HG03103 (cell line): ENCODE measurements at regions not wholly inside any gene's neighbourhood (a gene's known extent, or its start where the extent isn't known, plus 50 kb on each side); places are given as distances from the start of the nearest gene placed in this dataset.

Experiments used
- ATAC-seq: cut with Tn5 transposase; IDR thresholded peaks from one replicate; pipeline ENCODE4 v1.9.1; 2021; ENCODE audit warnings: low read depth; ENCODE audit not compliant: unreplicated experiment

DNA sequence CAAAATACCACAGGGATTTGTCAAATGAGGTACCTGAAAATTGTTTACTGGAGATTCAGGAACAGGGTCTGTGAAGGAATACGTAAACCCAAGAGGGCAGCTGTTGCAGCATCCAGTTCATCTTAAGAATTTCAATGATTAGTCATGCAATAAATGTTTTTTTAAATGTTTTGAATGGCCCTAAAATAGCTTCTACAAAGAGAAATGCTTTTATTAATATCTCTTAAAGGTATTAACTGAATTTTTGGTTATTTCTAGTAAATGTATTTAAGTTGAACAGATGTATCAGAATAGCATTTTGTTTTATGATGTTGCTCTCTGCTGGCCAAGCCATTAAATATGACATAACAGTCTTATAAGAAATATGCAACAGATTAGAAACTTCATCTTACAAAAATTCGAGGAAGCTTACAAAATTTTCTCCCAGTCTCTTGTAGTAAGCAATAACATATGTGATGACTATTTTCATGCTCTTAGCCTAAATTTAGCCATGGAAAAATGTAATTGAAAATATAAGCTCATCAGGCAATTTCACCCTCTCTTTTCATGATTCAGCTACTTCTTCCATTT lies 863.9 kb downstream of the SUCLG1 start:
- ATAC-seq = no peak

DNA sequence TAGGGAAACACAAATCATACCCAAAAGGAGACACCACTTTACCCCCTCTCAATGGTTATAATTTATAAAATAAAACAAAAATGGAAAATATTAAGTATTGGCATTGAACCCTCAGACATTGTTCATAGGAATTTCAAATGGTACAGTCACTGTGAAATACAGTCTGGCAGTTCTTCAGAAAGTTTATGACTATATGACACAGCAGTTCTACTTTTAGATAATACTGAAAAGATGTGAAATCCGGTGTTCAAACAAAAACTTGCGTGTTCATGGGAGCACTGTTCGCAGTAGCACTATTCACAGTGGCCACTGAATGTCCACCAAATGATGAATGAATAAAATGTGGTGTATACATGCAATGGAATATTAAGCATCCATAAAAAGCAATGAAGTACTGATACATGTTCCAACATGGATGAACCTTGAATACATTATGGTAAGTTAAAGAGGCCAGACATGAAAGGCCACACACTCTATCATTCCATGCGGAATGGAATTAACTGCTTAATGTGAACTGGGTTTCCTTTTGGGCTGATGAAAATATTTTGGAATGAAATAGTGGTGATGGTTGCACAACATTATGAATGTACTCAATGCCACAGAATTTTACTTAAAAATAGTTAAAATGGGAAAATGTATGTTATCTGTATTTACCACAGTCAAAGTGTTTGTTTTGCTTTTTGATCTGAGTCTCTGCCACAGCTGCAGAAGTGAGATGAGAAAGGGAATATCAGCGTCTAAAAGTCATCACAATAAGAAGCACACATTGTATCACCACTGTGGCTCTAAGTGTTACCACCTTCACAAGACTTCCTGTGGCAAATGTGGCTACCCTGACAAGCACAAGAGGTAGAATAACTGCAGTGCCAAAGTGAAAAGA lies 864.6 kb downstream of the SUCLG1 start:
- no peak for ATAC-seq

DNA sequence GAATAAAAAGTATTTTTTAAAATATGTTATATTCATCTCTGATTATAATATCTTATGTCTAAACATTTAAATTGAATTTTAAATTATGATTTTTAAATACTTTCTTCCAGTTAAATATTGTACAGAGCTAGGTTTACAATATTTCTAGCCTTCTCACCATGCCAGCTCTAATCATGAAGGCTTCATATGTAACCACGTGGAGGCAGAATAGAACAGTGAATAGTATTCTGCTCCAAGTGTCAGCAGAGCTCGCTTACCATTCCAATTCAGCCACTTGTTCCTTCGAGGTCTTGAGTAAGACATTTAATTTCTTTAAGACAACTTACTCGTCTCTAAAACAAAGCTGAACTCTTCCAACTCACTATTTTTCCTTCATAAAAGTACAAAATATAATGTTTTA lies 871.8 kb downstream of the SUCLG1 start:
- no peak for ATAC-seq

DNA sequence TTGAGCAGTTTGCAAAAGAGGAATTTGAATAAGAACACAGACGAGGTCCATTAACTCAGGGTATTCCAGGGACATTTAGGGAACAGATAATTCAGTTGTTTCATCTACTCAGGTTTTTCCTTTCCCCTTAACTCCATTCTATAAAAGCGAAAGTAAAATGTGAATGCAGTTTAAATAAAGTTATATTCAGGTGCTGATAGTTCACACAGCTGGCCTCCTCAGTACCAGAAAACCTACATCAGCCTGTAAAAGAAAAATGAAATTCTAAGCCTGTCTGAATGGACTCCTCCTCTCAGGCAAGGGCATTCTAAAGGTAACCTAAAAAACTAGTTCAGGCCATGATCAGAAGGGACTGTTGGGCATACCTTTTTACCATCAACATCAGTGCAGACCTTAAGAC lies 873.8 kb downstream of the SUCLG1 start:
- no peak for ATAC-seq

DNA sequence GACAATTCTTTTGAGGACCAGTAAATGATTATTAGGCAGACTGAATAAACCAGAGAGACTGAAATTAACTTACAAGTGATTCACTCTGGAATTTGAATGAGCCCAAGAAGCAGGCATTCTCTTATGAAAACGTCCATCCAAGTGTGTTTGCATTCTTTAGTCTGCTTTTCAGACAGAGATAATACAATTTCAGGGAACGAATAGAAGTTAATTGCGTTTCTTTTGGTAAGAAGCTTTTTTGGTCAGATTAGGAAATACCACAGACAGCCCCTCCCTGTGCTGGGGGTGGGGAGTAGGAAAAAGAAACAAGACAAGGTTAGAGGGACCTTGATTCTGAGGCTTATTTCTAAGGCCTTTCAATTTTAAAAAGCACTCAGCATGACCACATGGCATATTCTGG lies 874.4 kb downstream of the SUCLG1 start:
- no peak for ATAC-seq

DNA sequence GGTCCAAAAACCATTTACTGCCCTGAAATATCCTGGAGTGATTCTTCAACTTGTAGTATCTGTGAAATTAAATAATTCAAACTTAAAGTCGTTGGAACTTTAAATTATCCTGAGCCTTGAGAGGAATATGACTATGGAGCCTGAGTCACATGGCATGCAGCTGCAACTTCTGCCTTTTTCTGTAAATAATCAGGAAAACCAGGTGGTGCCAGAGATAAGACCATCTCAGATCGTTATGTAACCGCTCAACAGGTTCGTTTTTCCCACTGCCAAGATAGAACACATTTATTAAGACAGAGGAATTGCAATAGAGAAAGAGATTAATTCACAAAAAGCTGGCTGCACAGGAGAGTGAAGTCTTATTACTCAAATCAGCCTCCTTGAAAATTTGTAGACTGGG lies 876.5 kb downstream of the SUCLG1 start:
- no peak for ATAC-seq

DNA sequence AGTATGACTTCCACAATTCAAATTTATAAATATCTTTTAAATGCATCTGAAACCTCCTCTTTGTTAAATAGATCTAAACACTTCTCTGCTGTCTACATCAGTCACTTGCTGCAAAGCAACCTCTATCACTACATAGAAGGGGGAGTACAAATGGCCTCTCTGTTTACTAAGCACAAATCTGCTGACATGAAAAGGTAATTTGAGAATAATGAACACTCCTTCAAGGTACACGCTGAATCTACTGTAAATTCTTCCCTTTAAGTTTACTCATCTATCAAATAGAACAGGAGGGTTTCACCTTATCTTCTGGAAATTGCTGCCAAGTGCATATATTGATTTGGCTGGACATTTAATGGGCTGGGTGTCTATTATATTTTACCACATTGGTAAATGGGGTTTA lies 879.6 kb downstream of the SUCLG1 start:
- no peak for ATAC-seq

DNA sequence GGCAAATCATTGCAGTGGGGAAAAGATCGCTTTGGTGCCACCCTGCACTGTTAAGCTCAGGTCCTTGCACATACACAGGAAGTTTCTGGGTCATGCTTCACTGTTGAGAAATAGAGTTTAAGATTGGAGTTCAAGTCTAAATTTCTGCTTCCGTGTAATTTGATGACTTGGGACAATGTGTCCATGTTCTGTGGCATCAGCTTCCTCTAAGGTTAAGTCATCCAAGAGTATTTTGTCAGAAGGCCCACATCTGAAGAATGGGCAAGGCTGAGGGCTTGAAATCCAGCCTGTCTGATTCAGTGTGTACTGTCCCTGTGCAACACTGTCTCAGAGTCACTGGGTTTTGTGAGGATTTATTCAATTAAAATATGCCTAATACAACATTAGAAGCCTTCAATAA lies 880.7 kb downstream of the SUCLG1 start:
- ATAC-seq = no peak

DNA sequence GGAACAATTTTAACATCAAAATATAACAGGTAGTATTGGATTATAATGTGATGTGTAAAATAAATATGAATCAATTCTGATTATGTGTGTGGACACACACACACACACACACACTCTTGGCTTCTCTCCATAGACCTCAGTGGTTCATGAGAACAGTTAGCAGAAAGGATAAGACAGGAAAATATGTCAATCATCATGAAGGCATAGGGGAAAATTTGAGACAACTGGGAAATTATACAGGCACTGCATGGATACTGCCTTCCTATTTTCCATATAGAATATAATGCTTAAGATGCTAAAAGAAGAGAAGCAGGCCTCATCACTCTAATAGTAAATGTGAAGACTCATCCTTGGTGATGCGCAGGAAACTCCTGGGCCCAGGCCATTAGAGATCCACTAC lies 884.5 kb downstream of the SUCLG1 start:
- no peak for ATAC-seq

DNA sequence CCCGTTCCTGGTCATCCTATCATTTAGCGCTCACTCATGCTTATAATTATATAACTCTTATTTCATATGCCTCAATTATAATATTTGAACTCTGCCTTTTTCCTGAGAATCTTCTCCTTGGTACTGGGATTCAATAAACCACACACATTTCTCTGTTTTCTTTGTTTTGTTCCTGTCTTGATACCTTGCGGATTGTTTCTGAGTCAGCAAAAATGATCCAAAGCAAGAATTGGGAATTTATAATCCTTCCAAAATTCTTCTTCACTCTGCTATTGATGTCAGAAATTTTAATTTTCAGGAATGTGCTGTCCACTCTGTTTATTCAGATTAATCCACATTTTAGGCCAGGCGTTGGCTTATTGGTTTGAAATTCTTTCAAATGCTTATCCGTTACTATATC lies 886.0 kb downstream of the SUCLG1 start:
- no peak for ATAC-seq

DNA sequence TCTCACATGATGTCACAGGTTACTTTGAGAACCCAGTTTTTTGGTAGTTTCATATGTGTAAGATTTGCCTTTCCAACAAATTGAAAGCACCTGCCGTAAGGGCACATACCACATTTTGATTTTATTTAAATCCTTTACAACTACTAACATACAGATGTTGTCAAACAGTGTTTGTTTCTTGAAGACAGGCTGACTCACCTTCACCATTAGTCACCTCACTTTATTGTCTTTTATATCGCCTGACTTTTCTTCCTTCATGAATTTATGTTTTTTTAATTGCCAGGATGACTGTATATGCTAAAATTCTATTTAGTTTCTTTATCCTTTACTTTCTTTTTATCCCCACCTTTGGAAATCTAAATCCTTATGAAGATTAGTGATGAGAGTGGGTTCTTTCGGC lies 886.7 kb downstream of the SUCLG1 start:
- ATAC-seq = no peak

DNA sequence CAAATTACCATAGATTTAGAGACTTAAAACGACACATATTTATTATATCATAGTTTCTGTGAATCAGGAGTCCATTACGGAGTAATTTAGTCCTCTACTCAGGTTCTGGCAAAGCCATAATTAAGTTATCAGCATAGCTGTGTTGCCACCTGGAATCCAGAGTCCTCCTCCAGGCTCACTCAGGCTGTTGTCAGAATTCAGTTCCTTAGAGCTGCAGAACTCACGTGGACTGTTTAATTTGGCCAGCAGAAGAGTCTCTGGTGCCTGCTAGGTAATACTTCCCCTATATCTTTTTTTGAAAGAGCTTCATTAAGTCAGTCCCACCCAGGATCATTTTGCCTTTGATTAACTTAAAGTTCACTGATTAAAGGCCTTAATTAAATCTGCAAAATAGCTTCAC lies 891.5 kb downstream of the SUCLG1 start:
- no peak for ATAC-seq

DNA sequence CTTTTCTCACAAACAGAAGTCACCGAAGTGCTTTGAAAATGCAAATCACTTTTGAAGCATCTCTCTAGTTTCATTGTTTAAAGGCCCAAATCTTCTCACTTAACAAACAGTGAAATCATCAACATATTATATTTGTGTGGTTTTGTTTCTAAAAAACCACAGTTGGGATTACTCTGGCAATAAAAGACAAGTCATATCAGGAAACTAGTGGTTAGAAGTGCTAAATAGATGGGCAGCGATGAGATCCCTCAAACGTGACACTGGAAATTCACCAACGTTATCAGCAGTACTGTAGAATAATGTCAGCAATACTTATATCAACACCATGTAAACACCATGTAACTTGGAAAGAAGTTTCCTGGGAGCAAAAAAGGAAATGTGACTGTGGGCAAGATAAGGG lies 893.5 kb downstream of the SUCLG1 start:
- ATAC-seq = no peak

DNA sequence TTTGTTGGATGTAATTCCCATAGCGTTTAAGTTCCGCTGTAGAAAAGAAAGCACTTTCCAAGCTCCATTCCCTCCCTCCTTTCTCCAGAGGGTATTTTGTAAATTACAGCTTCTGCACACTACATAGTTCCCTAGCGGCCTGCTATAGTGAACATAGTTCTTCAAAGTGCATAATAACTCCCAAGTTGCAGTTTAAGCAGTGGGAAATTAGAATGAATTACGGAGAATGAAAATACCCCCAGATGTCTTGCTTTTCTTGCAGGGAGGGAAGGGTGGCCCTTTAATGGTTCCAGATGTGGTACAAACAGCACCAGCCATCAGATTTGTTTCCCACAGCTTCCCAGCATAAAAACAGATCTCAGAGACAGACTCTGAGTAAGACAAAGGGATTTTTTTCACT lies 893.9 kb downstream of the SUCLG1 start:
- ATAC-seq = no peak

DNA sequence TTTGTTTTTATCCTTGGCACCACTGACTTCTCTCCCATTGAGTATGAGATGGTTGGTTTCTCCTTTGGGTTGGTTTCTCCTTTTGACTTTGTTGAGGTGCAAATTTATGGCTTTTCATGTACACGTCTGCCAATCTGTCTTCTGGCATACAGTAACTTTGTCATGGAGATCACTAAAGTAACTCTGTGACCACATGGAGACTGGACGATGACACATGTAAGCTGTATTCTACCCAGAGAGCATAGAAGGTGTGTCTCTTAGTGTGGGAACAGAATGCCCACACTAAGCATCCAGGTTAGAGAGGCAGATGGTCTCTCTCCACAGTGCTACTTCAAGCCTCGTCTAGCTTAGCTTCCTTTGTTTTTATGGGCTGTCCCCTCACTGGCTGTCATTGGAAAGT lies 897.5 kb downstream of the SUCLG1 start:
- no peak for ATAC-seq

DNA sequence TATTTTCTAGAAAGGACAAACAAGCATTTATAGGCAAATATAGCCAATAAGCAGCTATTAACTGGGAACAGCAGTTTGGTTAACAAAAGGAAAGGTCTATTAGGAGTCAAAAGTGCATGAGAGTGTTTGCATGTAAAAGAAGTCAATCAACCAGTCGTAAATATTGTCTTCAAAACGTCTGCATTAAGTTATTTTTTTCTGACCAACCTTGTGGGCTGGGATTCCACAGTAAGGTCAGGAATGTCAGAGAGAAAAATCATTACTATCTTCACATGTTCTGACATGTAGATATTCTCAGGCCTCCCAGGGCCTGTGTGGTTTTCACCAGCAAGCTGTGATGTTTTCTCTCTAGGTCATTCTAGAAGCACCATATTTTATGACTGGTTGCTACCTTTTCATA lies 922.5 kb downstream of the SUCLG1 start:
- no peak for ATAC-seq

DNA sequence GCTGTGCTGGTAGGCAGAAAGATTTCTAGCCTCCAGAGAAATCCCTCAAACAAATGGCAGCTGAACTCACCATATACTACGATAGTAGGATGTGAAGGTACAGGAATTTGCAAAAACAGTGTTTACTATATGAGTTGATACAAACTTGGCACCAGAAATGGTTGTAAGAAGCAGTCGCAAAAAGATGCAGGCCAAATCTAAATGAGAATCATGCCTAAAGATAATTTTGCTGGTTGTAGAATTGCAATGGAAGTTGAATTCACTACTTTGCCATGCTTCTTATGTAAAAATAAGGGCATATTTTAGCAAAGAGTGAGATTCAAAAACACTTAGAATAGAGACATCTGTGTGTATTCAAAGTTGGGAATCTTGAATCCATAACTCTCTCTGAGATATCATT lies 924.7 kb downstream of the SUCLG1 start:
- no peak for ATAC-seq

DNA sequence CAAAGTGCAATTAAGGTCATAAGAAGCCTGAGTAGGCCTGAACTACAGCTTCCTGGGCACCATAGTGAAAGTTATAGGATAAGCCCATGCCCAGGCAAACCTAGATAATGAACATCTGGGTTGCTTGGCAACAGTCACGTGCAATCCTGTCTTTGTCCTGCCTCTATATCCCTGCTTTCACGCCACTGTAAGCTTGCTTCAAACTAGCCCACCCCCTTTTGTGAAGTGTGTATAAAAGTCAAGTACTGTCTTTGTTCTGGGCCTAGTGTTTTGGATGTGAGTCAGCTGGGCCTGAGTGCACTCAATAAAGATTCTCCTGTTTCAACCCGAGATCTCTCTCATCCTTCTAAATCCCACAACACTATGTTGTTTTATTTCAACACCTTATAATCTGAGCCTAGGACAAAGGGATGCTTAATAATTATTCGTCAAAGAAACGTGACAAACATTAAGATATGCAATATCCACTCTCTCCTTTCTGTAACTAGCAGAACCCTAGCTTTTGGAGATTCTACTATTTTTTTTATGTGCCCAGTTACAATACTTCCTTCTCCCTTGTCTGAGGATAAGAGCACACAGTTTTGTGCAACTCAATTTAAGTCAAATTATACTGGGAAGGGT lies 927.8 kb downstream of the SUCLG1 start:
- ATAC-seq = no peak

DNA sequence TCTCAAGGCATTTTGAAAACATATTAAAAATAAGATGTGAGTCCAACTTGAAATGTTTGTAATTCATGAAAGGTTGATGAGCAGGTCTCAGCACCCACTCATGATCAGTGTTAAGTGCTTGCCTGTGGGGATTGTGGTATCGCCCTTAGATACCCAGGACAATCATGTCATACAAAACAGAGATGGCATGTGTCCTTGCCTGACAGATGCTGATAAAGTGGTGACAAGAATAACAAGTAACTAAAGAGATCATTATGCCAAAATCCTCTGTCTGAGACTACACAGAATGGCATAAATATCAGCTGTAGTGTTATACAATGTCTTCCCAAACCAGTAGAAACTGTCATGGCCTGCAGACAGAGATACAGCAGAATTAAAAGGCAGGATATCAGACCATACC lies 930.3 kb downstream of the SUCLG1 start:
- ATAC-seq = no peak

DNA sequence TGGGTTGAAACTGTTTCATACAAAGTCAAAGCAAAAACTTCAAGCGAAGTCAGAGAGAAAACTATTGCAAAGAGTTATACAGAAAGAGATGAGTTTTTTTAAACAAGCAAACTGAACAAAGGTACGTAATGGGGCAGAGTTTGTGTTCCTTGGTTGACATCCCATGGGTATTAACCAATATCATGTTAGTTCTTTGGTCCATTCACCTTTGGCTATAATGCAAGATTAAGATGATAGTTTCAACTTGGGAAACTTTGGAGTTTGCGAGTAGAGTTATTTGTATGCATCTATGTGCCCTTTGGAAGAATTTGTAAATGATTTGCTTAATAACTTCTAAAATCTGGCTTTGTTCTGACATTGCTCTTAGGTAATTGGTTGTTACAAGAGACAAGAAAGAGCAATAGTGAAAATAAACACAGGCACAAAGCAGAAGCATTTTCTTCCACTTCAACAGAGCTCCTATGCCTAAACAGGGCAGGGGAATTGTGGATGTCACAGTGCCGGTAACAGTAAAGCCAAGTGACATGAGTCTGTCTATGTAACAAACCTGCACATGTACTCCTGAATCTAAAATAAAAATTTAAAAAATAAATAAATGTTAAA lies 936.1 kb downstream of the SUCLG1 start:
- ATAC-seq = no peak

DNA sequence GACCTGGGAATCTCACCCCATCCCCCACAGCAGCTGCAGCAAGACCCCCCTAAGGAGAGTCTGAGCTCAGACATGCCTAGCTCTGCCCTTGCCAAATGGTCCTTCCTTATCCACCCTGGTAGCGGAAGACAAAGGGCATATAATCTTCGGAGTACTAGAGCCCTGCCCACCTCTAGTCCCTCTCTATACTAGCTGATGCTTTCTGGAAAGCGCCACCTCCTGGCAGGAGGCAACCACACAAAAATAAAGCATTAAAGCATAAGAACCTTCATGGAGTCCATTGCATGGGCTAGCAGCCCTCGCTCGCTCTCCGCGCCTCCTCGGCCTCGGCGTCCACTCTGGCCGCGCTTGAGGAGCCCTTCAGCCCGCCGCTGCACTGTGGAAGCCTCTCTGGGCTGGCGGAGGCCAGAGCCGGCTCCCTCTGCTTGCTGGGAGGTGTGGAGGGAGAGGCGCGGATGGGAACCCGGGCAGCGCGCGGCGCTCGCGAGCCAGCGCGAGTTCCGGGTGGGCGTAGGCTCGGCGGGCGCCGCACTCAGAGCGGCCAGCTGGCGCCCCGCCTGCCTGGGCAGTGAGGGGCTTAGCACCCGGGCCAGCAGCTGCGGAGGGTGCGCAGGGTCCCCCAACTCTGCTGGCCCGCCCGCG lies 941.2 kb downstream of the SUCLG1 start:
- ATAC-seq = no peak
